Tibial artery (tissue), 4 donors: ENCODE measurements at regions not wholly inside any gene's neighbourhood (a gene's known extent, or its start where the extent isn't known, plus 50 kb on each side); places are given as distances from the start of the nearest gene placed in this dataset.

Experiments
- DNase-seq, 2 donors: peaks; one replicate each; pipeline ENCODE4 v3.0.0-alpha.2; 2019
- H3K27ac ChIP-seq, 2 donors: fragments of 200-600 bp; sonication (generic) in 1 of 2; 1 replicate in 1 of 2; 2 replicates in 1 of 2; pipeline ENCODE4 v1.5.1; 2018 to 2019; ENCODE audit warnings: mild to moderate bottlenecking in 1 of 2
- H3K27me3 ChIP-seq, 2 donors: fragments of 200-600 bp; sonication (generic) in 1 of 2; one replicate each; pipeline versions ENCODE4 v1.5.1 to v1.6.0; 2016 to 2019
- H3K36me3 ChIP-seq, 3 donors: fragments of 200-600 bp; sonication (generic) in 2 of 3; one replicate each; pipeline ENCODE4 v1.5.1; 2016 to 2019; ENCODE audit warnings: mild to moderate bottlenecking in 2 of 3
- H3K4me1 ChIP-seq, 4 donors: fragments of 200-600 bp; sonication (generic) in 2 of 4; 1 replicate in 3 of 4; 2 replicates in 1 of 4; pipeline ENCODE4 v1.5.1; 2016 to 2019
- H3K4me3 ChIP-seq, 2 donors: fragments of 200-600 bp; sonication (generic) in 1 of 2; 1 replicate in 1 of 2; 2 replicates in 1 of 2; pipeline ENCODE4 v1.5.1; 2018 to 2019; ENCODE audit warnings: mild to moderate bottlenecking in 2 of 2
- H3K9me3 ChIP-seq, 3 donors: fragments of 200-600 bp; sonication (generic) in 1 of 3; one replicate each; pipeline ENCODE4 v1.5.1; 2016 to 2019
- intact Hi-C: fragments of 100-400 bp; cut with DNase I; formaldehyde crosslinking; loops from one replicate; pipeline ENCODE4 v1.15.0; 2023; ENCODE audit warnings: low total_unique reads
- TF ChIP-seq, protein P1 (sequence below), 2 experiments: fragments of 200-600 bp in 1 of 2; fragments of 450-650 bp in 1 of 2; IDR thresholded peaks; one replicate each; pipeline ENCODE4 v1.5.1; 2017 to 2019; ENCODE audit warnings: antibody characterized with exemption in 2 of 2, mild to moderate bottlenecking in 1 of 2, moderate library complexity in 1 of 2

DNA sequence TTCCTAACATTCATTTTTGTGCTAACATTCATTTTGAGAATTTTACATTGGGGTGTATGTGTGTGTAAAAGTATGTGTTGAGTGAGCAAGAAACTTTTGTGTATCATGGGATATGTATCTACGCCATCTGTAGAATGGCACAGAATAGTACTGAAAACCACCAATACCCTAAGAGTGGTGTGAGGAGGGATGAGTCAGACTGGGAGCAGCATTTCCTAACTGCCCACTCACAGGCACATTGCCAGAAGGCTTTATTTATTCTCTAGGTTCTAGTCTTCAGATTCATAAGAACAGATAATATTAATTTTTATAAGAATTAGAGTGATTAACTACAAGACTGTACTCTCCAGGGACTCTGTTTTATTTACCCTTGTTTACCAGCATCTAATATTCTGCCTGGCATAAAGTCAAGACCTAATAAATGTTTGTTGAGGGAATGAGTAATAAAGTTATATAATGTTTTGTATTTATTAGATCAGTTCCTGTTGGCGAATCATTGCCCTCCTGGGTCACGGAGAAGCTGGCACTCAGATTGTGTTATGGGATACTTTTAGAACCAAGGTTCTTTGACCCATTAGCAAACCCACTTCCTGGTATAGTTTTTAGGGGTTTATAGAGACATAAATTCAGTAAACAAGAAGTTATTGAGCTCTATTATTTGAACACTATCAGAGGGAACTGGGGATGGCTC is 159.1 kb upstream of the PPP2R2B start:
- Histone ChIP-seq H3K27ac (no peak overlapping the region), H3K4me1 (no peaks in the 10 kb centered on the region), H3K4me3 (no peak overlapping the region), H3K36me3 (no peaks in the 10 kb centered on the region), H3K9me3 (no peaks in the 10 kb centered on the region), H3K27me3 (no peaks in the 10 kb centered on the region)
- DNase-seq = no peak
- intact Hi-C loops = no loop called here
- TF ChIP-seq, protein P1, sequence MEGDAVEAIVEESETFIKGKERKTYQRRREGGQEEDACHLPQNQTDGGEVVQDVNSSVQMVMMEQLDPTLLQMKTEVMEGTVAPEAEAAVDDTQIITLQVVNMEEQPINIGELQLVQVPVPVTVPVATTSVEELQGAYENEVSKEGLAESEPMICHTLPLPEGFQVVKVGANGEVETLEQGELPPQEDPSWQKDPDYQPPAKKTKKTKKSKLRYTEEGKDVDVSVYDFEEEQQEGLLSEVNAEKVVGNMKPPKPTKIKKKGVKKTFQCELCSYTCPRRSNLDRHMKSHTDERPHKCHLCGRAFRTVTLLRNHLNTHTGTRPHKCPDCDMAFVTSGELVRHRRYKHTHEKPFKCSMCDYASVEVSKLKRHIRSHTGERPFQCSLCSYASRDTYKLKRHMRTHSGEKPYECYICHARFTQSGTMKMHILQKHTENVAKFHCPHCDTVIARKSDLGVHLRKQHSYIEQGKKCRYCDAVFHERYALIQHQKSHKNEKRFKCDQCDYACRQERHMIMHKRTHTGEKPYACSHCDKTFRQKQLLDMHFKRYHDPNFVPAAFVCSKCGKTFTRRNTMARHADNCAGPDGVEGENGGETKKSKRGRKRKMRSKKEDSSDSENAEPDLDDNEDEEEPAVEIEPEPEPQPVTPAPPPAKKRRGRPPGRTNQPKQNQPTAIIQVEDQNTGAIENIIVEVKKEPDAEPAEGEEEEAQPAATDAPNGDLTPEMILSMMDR (IDR thresholded peaks at IDR 0.05) = no peak

DNA sequence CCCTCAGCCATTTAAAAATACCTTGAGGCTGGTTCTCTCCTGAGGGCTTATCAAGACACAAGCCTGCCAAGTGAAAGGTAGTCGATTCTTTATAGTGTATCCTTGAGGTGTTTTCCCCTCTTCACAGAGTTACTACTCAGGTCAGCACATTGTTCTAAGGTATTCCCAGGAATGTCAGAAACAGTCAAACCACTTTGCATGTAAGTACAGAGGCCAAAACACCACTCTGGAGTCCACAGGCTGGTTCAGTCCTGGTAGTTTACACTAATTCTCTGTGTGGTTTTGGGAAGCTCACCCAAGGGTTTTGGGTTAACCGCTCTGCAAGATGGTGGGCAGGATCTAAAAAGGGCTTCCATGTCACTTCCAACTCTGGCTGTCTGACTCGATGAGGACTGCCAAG is 162.3 kb upstream of the PPP2R2B start:
- intact Hi-C loops = loop anchor here (5.0 kb wide), 1 partner anchor 929 kb away; no protein-coding TSS in a partner anchor
- Histone ChIP-seq H3K9me3 (no peaks in the 10 kb centered on the region), H3K27ac (no peak overlapping the region), H3K4me3 (no peak overlapping the region), H3K27me3 (no peaks in the 10 kb centered on the region), H3K4me1 (no peaks in the 10 kb centered on the region), H3K36me3 (no peaks in the 10 kb centered on the region)
- TF ChIP-seq, protein P1 (IDR thresholded peaks at IDR 0.05) = no peak
- DNase-seq = no peak

- no peak for DNase-seq
- Histone ChIP-seq H3K27ac (no peak overlapping the region), H3K36me3 (no peaks in the 10 kb centered on the region), H3K27me3 (no peaks in the 10 kb centered on the region), H3K9me3 (no peaks in the 10 kb centered on the region), H3K4me1 (no peaks in the 10 kb centered on the region), H3K4me3 (no peak overlapping the region)
- intact Hi-C loops = loop anchor here (5.0 kb wide), 1 partner anchor 932 kb away; no protein-coding TSS in a partner anchor
- TF ChIP-seq, protein P1 (IDR thresholded peaks at IDR 0.05) = no peak
Measured at GRCh38 chr5:147044572-147045273, 166.2 kb upstream of the PPP2R2B start.

DNA sequence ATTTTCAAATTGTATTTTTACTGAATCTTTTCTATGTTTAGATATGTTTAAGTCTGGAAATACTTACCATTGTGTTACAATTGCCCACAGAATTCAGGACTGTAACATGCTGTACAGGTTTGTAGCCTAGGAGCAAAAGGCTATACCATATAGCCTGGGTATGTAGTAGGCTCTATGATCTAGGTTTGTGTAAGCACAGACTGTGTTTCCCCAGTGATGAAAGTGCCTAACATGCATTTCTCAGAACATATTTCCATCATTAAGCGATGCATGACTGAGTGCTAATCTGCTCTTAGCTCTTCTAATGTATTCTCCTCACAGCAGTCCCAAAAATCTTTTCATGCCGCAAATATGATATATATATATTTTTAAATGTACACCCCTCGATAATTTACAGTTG is 166.7 kb upstream of the PPP2R2B start:
- H3K9me3 ChIP-seq = no peaks in the 10 kb centered on the region
- TF ChIP-seq, protein P1 (IDR thresholded peaks at IDR 0.05) = no peak
- H3K4me3 ChIP-seq = no peak overlapping the region
- intact Hi-C loops = no loop called here
- H3K36me3 ChIP-seq = no peaks in the 10 kb centered on the region
- no peaks in the 10 kb centered on the region for H3K27me3 ChIP-seq
- DNase-seq = no peak
- no peaks in the 10 kb centered on the region for H3K4me1 ChIP-seq
- H3K27ac ChIP-seq = no peak overlapping the region

GRCh38 chr5:147046281-147046680 is 167.7 kb upstream of the PPP2R2B start:
- Histone ChIP-seq H3K9me3 (no peaks in the 10 kb centered on the region), H3K4me3 (no peak overlapping the region), H3K27me3 (no peaks in the 10 kb centered on the region), H3K36me3 (no peaks in the 10 kb centered on the region), H3K27ac (no peak overlapping the region), H3K4me1 (no peaks in the 10 kb centered on the region)
- intact Hi-C loops = no loop called here
- no peak for DNase-seq
- TF ChIP-seq, protein P1 (IDR thresholded peaks at IDR 0.05) = no peak
